ENCODE measurements at regions not wholly inside any gene's neighbourhood (a gene's known extent, or its start where the extent isn't known, plus 50 kb on each side); places are given as distances from the start of the nearest gene placed in this dataset.

DNA sequence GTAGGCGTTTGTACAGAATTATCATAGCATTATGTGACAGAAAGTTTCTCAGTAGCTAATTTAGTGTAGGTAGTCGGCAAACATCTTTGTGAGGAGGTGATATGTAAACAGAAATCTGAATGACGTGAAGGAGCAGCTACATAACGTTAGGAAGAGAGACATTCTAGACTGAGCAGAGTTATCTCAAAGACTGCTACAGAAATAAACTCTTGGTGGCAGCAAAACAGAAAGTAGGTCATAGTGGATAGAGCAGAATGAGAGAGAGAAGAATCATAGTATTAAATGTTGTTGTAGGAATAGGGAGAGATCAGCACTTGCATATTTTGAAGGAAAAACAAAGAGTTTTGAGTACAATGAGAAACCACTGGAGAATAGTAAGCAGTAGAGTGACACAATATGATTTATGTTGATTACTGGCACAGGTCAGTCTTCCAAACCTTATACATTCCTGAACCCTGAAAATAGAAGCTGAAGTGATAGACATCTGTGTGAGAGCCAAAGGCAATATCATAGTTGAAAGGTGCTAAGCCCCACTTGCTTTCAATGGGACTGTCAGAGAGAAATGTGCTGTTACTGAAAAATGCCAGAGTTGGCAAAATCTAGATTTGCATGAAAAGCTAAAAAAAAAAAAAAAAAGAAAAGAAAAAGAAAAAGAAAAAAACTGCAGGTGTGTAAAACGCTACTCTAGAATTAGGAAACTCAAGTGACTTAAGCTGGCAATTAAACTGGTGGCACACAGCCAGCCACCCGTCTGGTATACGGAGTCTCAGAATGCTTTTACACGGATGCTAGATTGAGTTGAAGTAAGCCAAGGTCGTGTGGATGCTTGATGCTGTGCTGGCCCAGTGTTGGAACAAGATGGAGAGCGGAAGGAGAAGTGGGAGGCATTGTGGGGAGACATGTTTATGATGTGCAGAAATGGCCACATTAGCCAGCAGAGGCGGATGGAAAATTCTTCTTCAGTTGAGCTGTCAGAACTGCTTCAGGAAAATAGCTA lies 750.2 kb upstream of the HS3ST1 start:
- H2AFZ ChIP-seq (ENCODE audit: insufficient read depth, low read depth, low read length, poor library complexity, severe bottlenecking), result no peak overlapping the region
- H3K4me2 ChIP-seq (replicated peaks; ENCODE audit: low read depth, low read length, poor library complexity, severe bottlenecking), result no peak overlapping the region
- 79% methylated on average over 9 of the region's 11 CpGs for WGBS (ENCODE audit: insufficient coverage)
- H3K4me1 ChIP-seq (ENCODE audit: control insufficient read depth in 2 of 2, insufficient read depth in 2 of 2, low read length in 2 of 2), result no peaks in the 10 kb centered on the region
- Mint-ChIP-seq H3K27me3 (no peaks in the 10 kb centered on the region), H3K27ac (no peak overlapping the region), H3K4me1 (no peaks in the 10 kb centered on the region), H3K4me3 (no peak overlapping the region), H3K9me3 (ENCODE audit: insufficient read depth) (no peaks in the 10 kb centered on the region)
- ATAC-seq (ENCODE audit: low read depth) (no peak), DNase-seq (no peak)
- no peak overlapping the region for H3K27ac ChIP-seq (ENCODE audit: low read length in 2 of 2)
- ChIA-PET CTCF (interaction anchor here (0.7 kb wide), 1 partner anchor 156 kb away, joined by 3 read pairs; no protein-coding TSS in a partner anchor), POLR2A (no interaction called here)
- TF ChIP-seq, protein P1, sequence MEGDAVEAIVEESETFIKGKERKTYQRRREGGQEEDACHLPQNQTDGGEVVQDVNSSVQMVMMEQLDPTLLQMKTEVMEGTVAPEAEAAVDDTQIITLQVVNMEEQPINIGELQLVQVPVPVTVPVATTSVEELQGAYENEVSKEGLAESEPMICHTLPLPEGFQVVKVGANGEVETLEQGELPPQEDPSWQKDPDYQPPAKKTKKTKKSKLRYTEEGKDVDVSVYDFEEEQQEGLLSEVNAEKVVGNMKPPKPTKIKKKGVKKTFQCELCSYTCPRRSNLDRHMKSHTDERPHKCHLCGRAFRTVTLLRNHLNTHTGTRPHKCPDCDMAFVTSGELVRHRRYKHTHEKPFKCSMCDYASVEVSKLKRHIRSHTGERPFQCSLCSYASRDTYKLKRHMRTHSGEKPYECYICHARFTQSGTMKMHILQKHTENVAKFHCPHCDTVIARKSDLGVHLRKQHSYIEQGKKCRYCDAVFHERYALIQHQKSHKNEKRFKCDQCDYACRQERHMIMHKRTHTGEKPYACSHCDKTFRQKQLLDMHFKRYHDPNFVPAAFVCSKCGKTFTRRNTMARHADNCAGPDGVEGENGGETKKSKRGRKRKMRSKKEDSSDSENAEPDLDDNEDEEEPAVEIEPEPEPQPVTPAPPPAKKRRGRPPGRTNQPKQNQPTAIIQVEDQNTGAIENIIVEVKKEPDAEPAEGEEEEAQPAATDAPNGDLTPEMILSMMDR (IDR thresholded peaks at IDR 0.05), result no peak
- TF ChIP-seq EZH2 (IDR thresholded peaks at IDR 0.05; ENCODE audit: borderline replicate concordance, insufficient read depth, low read depth, low read length, poor library complexity, severe bottlenecking), result no peak
- no peak overlapping the region for H3K9ac ChIP-seq (ENCODE audit: low read length)
- H3K4me3 ChIP-seq (ENCODE audit: control extremely low read depth in 1 of 5, extremely low read depth in 1 of 5, insufficient read depth in 1 of 5, low read depth in 2 of 5, low read length in 4 of 5), result no peak overlapping the region
- H3K27me3 ChIP-seq (replicated peaks in 1 of 4; ENCODE audit: control extremely low read depth in 1 of 4, control insufficient read depth in 3 of 4, insufficient read depth in 4 of 4, low read length in 3 of 4), result no peaks in the 10 kb centered on the region
- H3K9me3 ChIP-seq (ENCODE audit: control extremely low read depth in 1 of 3, control insufficient read depth in 2 of 3, insufficient read depth in 1 of 3, low read length in 2 of 3), result no peaks in the 10 kb centered on the region
- intact Hi-C loops (cut with micrococcal nuclease), result no loop called here
- no peaks in the 10 kb centered on the region for H3K79me2 ChIP-seq (ENCODE audit: control insufficient read depth, insufficient read depth, low read length)
- no peaks in the 10 kb centered on the region for H3K36me3 ChIP-seq (replicated peaks in 1 of 2; ENCODE audit: control extremely low read depth in 1 of 2, control insufficient read depth in 1 of 2, extremely low read depth in 1 of 2, insufficient read depth in 2 of 2, low read length in 1 of 2)
- no peaks in the 10 kb centered on the region for H4K20me1 ChIP-seq (ENCODE audit: control insufficient read depth, insufficient read depth, low read length, poor library complexity, severe bottlenecking)

DNA sequence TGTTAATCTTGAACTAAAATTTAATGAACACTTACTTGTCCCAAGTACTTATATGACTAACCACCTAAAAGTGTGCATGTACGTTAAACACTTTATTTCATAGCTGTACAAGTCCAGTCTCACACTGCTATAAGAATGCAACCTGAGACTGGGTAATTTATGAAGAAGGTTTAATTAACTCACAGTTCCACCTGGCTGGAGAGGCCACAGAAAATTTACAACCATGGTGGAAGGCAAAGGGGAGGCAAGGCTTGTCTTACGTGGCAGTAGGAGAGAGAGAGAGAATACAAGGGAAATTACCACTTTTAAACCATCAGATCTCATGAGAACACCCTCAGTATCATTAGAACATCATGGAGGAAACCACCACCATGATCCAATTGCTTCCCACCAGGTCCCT lies 748.7 kb upstream of the HS3ST1 start:
- DNase-seq (no peak), ATAC-seq (ENCODE audit: low read depth) (no peak)
- H3K4me3 ChIP-seq (ENCODE audit: control extremely low read depth in 1 of 5, extremely low read depth in 1 of 5, insufficient read depth in 1 of 5, low read depth in 2 of 5, low read length in 4 of 5), result no peak overlapping the region
- no peaks in the 10 kb centered on the region for H3K27me3 ChIP-seq (replicated peaks in 1 of 4; ENCODE audit: control extremely low read depth in 1 of 4, control insufficient read depth in 3 of 4, insufficient read depth in 4 of 4, low read length in 3 of 4)
- H3K36me3 ChIP-seq (replicated peaks in 1 of 2; ENCODE audit: control extremely low read depth in 1 of 2, control insufficient read depth in 1 of 2, extremely low read depth in 1 of 2, insufficient read depth in 2 of 2, low read length in 1 of 2), result no peaks in the 10 kb centered on the region
- TF ChIP-seq, protein P1 (IDR thresholded peaks at IDR 0.05), result no peak
- TF ChIP-seq EZH2 (IDR thresholded peaks at IDR 0.05; ENCODE audit: borderline replicate concordance, insufficient read depth, low read depth, low read length, poor library complexity, severe bottlenecking), result no peak
- H3K27ac Mint-ChIP-seq, result no peak overlapping the region
- ChIA-PET CTCF (no interaction called here), POLR2A (no interaction called here)
- intact Hi-C loops (cut with micrococcal nuclease), result no loop called here
- no peaks in the 10 kb centered on the region for H3K4me1 Mint-ChIP-seq
- no CpG with 5 or more reads among the region's 2 CpGs for WGBS (ENCODE audit: insufficient coverage)
- no peaks in the 10 kb centered on the region for H3K27me3 Mint-ChIP-seq
- no peak overlapping the region for H3K4me3 Mint-ChIP-seq
- no peak overlapping the region for H3K27ac ChIP-seq (ENCODE audit: low read length in 2 of 2)
- no peaks in the 10 kb centered on the region for H4K20me1 ChIP-seq (ENCODE audit: control insufficient read depth, insufficient read depth, low read length, poor library complexity, severe bottlenecking)
- no peaks in the 10 kb centered on the region for H3K4me1 ChIP-seq (ENCODE audit: control insufficient read depth in 2 of 2, insufficient read depth in 2 of 2, low read length in 2 of 2)
- H3K79me2 ChIP-seq (ENCODE audit: control insufficient read depth, insufficient read depth, low read length), result no peaks in the 10 kb centered on the region
- H3K9me3 Mint-ChIP-seq (ENCODE audit: insufficient read depth), result no peaks in the 10 kb centered on the region
- H3K4me2 ChIP-seq (replicated peaks; ENCODE audit: low read depth, low read length, poor library complexity, severe bottlenecking), result no peak overlapping the region
- H2AFZ ChIP-seq (ENCODE audit: insufficient read depth, low read depth, low read length, poor library complexity, severe bottlenecking), result no peak overlapping the region
- no peak overlapping the region for H3K9ac ChIP-seq (ENCODE audit: low read length)
- H3K9me3 ChIP-seq (ENCODE audit: control extremely low read depth in 1 of 3, control insufficient read depth in 2 of 3, insufficient read depth in 1 of 3, low read length in 2 of 3), result no peaks in the 10 kb centered on the region

Data from B cell (primary cell).